PC-3 (cell line): ENCODE measurements at regions not wholly inside any gene's neighbourhood (a gene's known extent, or its start where the extent isn't known, plus 50 kb on each side); places are given as distances from the start of the nearest gene placed in this dataset.

Experiments
- ATAC-seq: fragments of 200-7000 bp; cut with Tn5 transposase; 2 replicates; pipeline ENCODE4 v1.9.1; 2020; ENCODE audit warnings: mild to moderate bottlenecking, moderate library complexity
- BruUV-seq: library from RNA; stranded (reverse); fragments of 400-500 nt; replicated peaks from 2 replicates; lab custom pipeline; 2021; lab: Mats Ljungman, UMichigan
- CTCF ChIA-PET: fragments of 300-600 bp; sonication (Branson Sonifier 250); formaldehyde crosslinking; loops from one replicate; lab custom pipeline; 2022; ENCODE audit warnings: antibody characterized with exemption; lab: Charles Lee
- POLR2A ChIA-PET: fragments of 300-600 bp; sonication (Branson Sonifier 250); formaldehyde crosslinking; loops from one replicate; lab custom pipeline; 2022; ENCODE audit warnings: antibody characterized with exemption; ENCODE audit not compliant: unreplicated experiment; lab: Charles Lee
- DNase-seq: peaks from one replicate; pipeline ENCODE4 v3.0.0-alpha.2; 2015
- H2AFZ ChIP-seq: fragments of 300-600 bp; sonication (generic); 2 replicates; pipeline ENCODE4 v1.6.0; 2016; ENCODE audit warnings: antibody characterized with exemption, low read length
- H3F3A ChIP-seq: fragments of 300-600 bp; sonication (generic); one replicate; pipeline ENCODE4 v1.6.0; 2017; ENCODE audit warnings: antibody characterized with exemption, low read length, control low read depth, mild to moderate bottlenecking; ENCODE audit not compliant: unreplicated experiment
- H3K27ac ChIP-seq: fragments of 300-600 bp; sonication (generic); 2 replicates; pipeline ENCODE4 v1.5.1; 2016; ENCODE audit warnings: mild to moderate bottlenecking, low read length
- H3K27me3 ChIP-seq: fragments of 300-600 bp; sonication (generic); 2 replicates; pipeline ENCODE4 v1.6.1; 2016; ENCODE audit warnings: low read length, mixed read lengths
- H3K36me3 ChIP-seq: fragments of 300-600 bp; sonication (generic); 2 replicates; pipeline ENCODE4 v1.6.1; 2016; ENCODE audit warnings: low read depth, mixed run types, low read length, mixed read lengths
- H3K4me1 ChIP-seq: fragments of 300-600 bp; sonication (generic); 2 replicates; pipeline ENCODE4 v1.5.1; 2016; ENCODE audit warnings: low read length; ENCODE audit not compliant: insufficient read depth
- H3K4me2 ChIP-seq: fragments of 300-600 bp; sonication (generic); 2 replicates; pipeline ENCODE4 v1.6.0; 2016; ENCODE audit warnings: low read length
- H3K4me3 ChIP-seq: fragments of 300-600 bp; sonication (generic); 2 replicates; pipeline ENCODE4 v1.5.1; 2016; ENCODE audit warnings: mild to moderate bottlenecking, low read length, mixed read lengths
- H3K79me2 ChIP-seq: fragments of 300-600 bp; sonication (generic); 2 replicates; pipeline ENCODE4 v1.6.1; 2017; ENCODE audit warnings: low read length, mixed read lengths
- H3K9ac ChIP-seq: fragments of 300-600 bp; sonication (generic); 2 replicates; pipeline ENCODE4 v1.6.0; 2016; ENCODE audit warnings: mild to moderate bottlenecking, low read length
- H3K9me2 ChIP-seq: fragments of 300-600 bp; sonication (generic); replicated peaks from 2 replicates; pipeline ENCODE4 v1.6.1; 2016; ENCODE audit warnings: mixed run types, low read length, mixed read lengths
- H3K9me3 ChIP-seq: fragments of 300-600 bp; sonication (generic); 2 replicates; pipeline ENCODE4 v1.6.1; 2016; ENCODE audit warnings: low read length, mixed read lengths
- H4K20me1 ChIP-seq: fragments of 300-600 bp; sonication (generic); 2 replicates; pipeline ENCODE4 v1.6.1; 2016; ENCODE audit warnings: low read length, mixed read lengths
- EZH2 ChIP-seq: fragments of 300-600 bp; sonication (generic); IDR thresholded peaks from one replicate; pipeline ENCODE4 v1.6.1; 2017; ENCODE audit warnings: antibody characterized with exemption, mild to moderate bottlenecking, low read length; ENCODE audit not compliant: unreplicated experiment
- EZH2phosphoT487 ChIP-seq: fragments of 300-600 bp; sonication (generic); IDR thresholded peaks from 2 replicates; pipeline ENCODE4 v1.6.1; 2018; ENCODE audit warnings: mild to moderate bottlenecking, antibody characterized with exemption, low read length, borderline replicate concordance
- intact Hi-C: fragments of 100-400 bp; cut with micrococcal nuclease; formaldehyde crosslinking; loops from 2 replicates; pipeline ENCODE4 v1.9.0; 2023
- TF ChIP-seq, protein P1 (sequence below): fragments of 300-600 bp; sonication (generic); conservative IDR thresholded peaks from 2 replicates; pipeline ENCODE4 v1.5.1; 2017; ENCODE audit warnings: antibody characterized with exemption, low read depth, mild to moderate bottlenecking, low read length

DNA sequence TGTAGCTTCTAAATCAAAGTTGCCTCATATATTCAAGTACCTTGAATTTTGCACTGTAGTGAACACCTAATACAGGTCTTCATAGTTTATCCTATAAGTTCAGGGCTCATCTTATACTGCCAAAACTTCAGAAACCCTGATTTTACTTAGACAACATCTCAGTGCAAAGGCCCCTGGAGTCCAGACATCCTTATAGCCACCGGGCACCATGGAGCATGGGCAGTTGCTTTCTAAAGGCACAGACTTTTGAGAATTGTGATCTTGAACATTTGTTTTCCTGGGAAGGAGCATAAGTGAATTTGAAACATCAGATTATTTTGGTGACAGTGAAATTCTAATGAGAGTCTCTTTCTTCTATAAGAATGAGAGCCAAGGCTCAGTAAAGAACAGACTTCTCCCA lies 292.3 kb downstream of the CYRIA start:
- ChIA-PET POLR2A (no interaction called here), CTCF (no interaction called here)
- Histone ChIP-seq H3K9me2 (no peaks in the 10 kb centered on the region), H3K9ac (no peak overlapping the region), H3K4me1 (no peaks in the 10 kb centered on the region), H3K27me3 (no peaks in the 10 kb centered on the region), H3K9me3 (peaks cover 10% of the 10 kb centered on the region; the same call in 1 of the 2 replicates), H3K36me3 (no peaks in the 10 kb centered on the region), H4K20me1 (no peaks in the 10 kb centered on the region), H3F3A (no peaks in the 10 kb centered on the region), H3K4me3 (no peak overlapping the region), H3K27ac (no peak overlapping the region), H3K79me2 (no peaks in the 10 kb centered on the region), H2AFZ (no peak overlapping the region), H3K4me2 (no peak overlapping the region)
- ATAC-seq, result no peak
- BruUV-seq, result no TSS peak
- intact Hi-C loops, result no loop called here
- no peak for DNase-seq
- TF ChIP-seq, protein P1, sequence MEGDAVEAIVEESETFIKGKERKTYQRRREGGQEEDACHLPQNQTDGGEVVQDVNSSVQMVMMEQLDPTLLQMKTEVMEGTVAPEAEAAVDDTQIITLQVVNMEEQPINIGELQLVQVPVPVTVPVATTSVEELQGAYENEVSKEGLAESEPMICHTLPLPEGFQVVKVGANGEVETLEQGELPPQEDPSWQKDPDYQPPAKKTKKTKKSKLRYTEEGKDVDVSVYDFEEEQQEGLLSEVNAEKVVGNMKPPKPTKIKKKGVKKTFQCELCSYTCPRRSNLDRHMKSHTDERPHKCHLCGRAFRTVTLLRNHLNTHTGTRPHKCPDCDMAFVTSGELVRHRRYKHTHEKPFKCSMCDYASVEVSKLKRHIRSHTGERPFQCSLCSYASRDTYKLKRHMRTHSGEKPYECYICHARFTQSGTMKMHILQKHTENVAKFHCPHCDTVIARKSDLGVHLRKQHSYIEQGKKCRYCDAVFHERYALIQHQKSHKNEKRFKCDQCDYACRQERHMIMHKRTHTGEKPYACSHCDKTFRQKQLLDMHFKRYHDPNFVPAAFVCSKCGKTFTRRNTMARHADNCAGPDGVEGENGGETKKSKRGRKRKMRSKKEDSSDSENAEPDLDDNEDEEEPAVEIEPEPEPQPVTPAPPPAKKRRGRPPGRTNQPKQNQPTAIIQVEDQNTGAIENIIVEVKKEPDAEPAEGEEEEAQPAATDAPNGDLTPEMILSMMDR, result no peak
- no peak for TF ChIP-seq EZH2
- no peak for TF ChIP-seq EZH2phosphoT487

DNA sequence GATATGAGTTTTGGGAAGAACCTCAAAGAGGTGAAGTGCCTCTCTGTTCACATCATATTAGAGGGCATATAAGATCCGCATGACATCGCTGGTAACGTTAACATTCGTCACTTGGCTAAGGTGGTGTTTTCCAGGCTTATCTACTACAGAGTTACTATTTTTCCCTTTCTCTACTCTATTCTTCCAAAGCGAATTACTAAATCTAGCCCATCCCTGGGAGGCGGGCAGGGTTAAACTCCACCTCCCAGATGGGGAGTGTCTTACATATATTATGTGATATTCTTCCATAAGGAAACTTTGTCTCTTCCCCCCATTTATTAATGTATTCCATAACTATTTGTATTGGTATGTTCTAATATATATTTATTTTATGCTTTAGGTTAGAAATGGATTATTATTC lies 293.9 kb downstream of the CYRIA start:
- CTCF ChIA-PET, result no interaction called here

DNA sequence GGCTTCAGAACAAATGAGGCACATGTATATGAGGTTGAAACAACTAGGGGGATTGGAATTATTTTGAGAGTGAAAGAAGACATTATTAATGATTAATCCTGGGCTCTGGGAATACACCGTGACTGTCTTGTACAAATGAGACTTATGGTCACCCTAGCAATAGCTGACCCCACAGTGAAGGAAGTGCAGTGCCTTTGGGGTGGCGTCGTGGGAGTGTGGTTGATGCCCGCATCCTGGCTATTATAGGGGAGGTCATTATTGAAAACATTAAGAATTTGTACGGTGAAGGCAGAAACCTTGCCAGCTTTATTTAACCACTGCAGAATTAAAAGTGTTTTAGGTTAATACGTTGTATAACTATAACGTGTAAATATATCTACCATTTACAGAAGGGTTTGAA lies 296.7 kb downstream of the CYRIA start:
- TF ChIP-seq EZH2phosphoT487, result no peak
- no peak for TF ChIP-seq EZH2
- TF ChIP-seq, protein P1, result no peak
- H3K27me3 ChIP-seq, result no peaks in the 10 kb centered on the region
- POLR2A ChIA-PET, result no interaction called here
- H3K4me3 ChIP-seq, result no peak overlapping the region
- H3K4me1 ChIP-seq, result no peaks in the 10 kb centered on the region
- no peak overlapping the region for H3K27ac ChIP-seq
- no peaks in the 10 kb centered on the region for H3K79me2 ChIP-seq
- H2AFZ ChIP-seq, result no peak overlapping the region
- ATAC-seq (no peak), DNase-seq (no peak)
- CTCF ChIA-PET, result no interaction called here
- no peaks in the 10 kb centered on the region for H3F3A ChIP-seq
- H3K9ac ChIP-seq, result no peak overlapping the region
- H3K36me3 ChIP-seq, result no peaks in the 10 kb centered on the region
- peaks cover 10% of the 10 kb centered on the region; the same call in 1 of the 2 replicates for H3K9me3 ChIP-seq
- no peaks in the 10 kb centered on the region for H4K20me1 ChIP-seq
- no peak overlapping the region for H3K4me2 ChIP-seq
- no TSS peak for BruUV-seq
- H3K9me2 ChIP-seq, result no peaks in the 10 kb centered on the region
- intact Hi-C loops, result no loop called here

More for the DNA sequence above, 293.9 kb downstream of the CYRIA start:
- no peaks in the 10 kb centered on the region for H3K9me2 ChIP-seq
- H3K79me2 ChIP-seq, result no peaks in the 10 kb centered on the region
- H3K9me3 ChIP-seq, result peaks cover 12% of the 10 kb centered on the region; the same call in 1 of the 2 replicates
- no peak overlapping the region for H3K4me3 ChIP-seq
- no peaks in the 10 kb centered on the region for H4K20me1 ChIP-seq
- H3K9ac ChIP-seq, result no peak overlapping the region
- BruUV-seq, result no TSS peak
- no peak overlapping the region for H3K4me2 ChIP-seq
- ATAC-seq (no peak), DNase-seq (no peak)
- H2AFZ ChIP-seq, result no peak overlapping the region
- H3K4me1 ChIP-seq, result no peaks in the 10 kb centered on the region
- H3K27ac ChIP-seq, result no peak overlapping the region
- POLR2A ChIA-PET, result no interaction called here
- no peaks in the 10 kb centered on the region for H3K27me3 ChIP-seq
- no peaks in the 10 kb centered on the region for H3F3A ChIP-seq
- TF ChIP-seq EZH2phosphoT487 (no peak), EZH2 (no peak)
- TF ChIP-seq, protein P1, result no peak
- no peaks in the 10 kb centered on the region for H3K36me3 ChIP-seq
- intact Hi-C loops, result no loop called here
